ENCODE measurements at regions not wholly inside any gene's neighbourhood (a gene's known extent, or its start where the extent isn't known, plus 50 kb on each side); places are given as distances from the start of the nearest gene placed in this dataset.

GRCh38 chr12:131345521-131346436 is 365.1 kb upstream of the SFSWAP start:
- no peaks in the 10 kb centered on the region for H3K27me3 ChIP-seq (ENCODE audit: control insufficient read depth, insufficient read depth, low read length)
- TF ChIP-seq, protein P1, sequence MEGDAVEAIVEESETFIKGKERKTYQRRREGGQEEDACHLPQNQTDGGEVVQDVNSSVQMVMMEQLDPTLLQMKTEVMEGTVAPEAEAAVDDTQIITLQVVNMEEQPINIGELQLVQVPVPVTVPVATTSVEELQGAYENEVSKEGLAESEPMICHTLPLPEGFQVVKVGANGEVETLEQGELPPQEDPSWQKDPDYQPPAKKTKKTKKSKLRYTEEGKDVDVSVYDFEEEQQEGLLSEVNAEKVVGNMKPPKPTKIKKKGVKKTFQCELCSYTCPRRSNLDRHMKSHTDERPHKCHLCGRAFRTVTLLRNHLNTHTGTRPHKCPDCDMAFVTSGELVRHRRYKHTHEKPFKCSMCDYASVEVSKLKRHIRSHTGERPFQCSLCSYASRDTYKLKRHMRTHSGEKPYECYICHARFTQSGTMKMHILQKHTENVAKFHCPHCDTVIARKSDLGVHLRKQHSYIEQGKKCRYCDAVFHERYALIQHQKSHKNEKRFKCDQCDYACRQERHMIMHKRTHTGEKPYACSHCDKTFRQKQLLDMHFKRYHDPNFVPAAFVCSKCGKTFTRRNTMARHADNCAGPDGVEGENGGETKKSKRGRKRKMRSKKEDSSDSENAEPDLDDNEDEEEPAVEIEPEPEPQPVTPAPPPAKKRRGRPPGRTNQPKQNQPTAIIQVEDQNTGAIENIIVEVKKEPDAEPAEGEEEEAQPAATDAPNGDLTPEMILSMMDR (IDR thresholded peaks at IDR 0.05; ENCODE audit: insufficient read depth, low read length, severe bottlenecking), result no peak
- no peak overlapping the region for H3K4me3 ChIP-seq (ENCODE audit: low read depth, low read length)
- H3K36me3 ChIP-seq (ENCODE audit: control insufficient read depth, insufficient read depth, low read length), result no peaks in the 10 kb centered on the region
- no peak for FAIRE-seq
- DNase-seq (ENCODE audit: low read depth), result no peak

DNA sequence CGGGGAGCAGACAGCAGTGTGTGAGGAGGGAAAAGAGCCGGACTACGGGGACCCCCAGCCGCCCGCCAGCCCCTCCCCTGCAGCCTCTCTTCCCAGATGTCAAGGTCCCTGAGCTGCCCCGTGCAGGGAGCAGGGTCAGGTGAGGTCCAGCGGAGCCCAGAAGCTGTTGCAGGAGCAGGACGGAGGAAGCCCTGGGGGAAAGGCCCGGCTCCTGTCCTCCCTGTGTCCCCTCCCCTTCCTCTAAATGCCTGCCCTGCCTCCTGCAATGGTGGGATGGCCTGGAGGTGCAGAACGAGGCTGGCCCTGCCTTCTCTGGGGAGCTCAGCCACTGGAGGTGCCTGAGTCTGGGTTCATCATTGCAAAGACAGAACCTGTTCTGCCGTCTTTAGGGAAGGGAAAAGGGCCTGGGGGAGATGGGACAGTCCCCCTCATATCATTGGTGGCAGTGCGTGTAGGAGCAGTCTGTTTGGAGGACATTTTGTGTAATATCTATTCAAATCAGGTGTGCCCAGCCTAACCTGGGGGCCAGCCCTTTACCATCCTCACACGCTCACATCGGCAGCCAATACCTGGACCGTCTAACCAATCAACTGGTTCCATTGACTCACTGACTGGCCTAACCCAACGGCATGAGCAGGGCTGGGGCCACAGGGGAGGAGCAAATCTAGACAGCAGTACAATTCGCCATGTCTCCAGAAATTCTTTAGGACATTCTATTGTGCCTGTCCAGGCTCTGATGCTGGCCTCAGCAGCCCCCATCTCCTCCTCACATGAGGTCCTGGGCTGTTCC is 364.1 kb upstream of the SFSWAP start:
- TF ChIP-seq, protein P1 (IDR thresholded peaks at IDR 0.05; ENCODE audit: insufficient read depth, low read length, severe bottlenecking), result no peak
- DNase-seq (ENCODE audit: low read depth), result no peak
- no peaks in the 10 kb centered on the region for H3K27me3 ChIP-seq (ENCODE audit: control insufficient read depth, insufficient read depth, low read length)
- no peak overlapping the region for H3K4me3 ChIP-seq (ENCODE audit: low read depth, low read length)
- H3K36me3 ChIP-seq (ENCODE audit: control insufficient read depth, insufficient read depth, low read length), result no peaks in the 10 kb centered on the region
- FAIRE-seq, result no peak

GRCh38 chr12:131347345-131347714 is 363.6 kb upstream of the SFSWAP start:
- FAIRE-seq, result no peak
- H3K36me3 ChIP-seq (ENCODE audit: control insufficient read depth, insufficient read depth, low read length), result no peaks in the 10 kb centered on the region
- no peak overlapping the region for H3K4me3 ChIP-seq (ENCODE audit: low read depth, low read length)
- H3K27me3 ChIP-seq (ENCODE audit: control insufficient read depth, insufficient read depth, low read length), result no peaks in the 10 kb centered on the region
- TF ChIP-seq, protein P1 (IDR thresholded peaks at IDR 0.05; ENCODE audit: insufficient read depth, low read length, severe bottlenecking), result no peak
- no peak for DNase-seq (ENCODE audit: low read depth)

GRCh38 chr12:131347732-131348131 is 363.2 kb upstream of the SFSWAP start:
- Histone ChIP-seq H3K36me3 (ENCODE audit: control insufficient read depth, insufficient read depth, low read length) (no peaks in the 10 kb centered on the region), H3K4me3 (ENCODE audit: low read depth, low read length) (no peak overlapping the region), H3K27me3 (ENCODE audit: control insufficient read depth, insufficient read depth, low read length) (no peaks in the 10 kb centered on the region)
- TF ChIP-seq, protein P1 (IDR thresholded peaks at IDR 0.05; ENCODE audit: insufficient read depth, low read length, severe bottlenecking), result no peak
- no peak for DNase-seq (ENCODE audit: low read depth)
- no peak for FAIRE-seq

GRCh38 chr12:131348231-131348630 is 362.7 kb upstream of the SFSWAP start:
- no peaks in the 10 kb centered on the region for H3K36me3 ChIP-seq (ENCODE audit: control insufficient read depth, insufficient read depth, low read length)
- FAIRE-seq (no peak), DNase-seq (ENCODE audit: low read depth) (no peak)
- no peak overlapping the region for H3K4me3 ChIP-seq (ENCODE audit: low read depth, low read length)
- TF ChIP-seq, protein P1 (IDR thresholded peaks at IDR 0.05; ENCODE audit: insufficient read depth, low read length, severe bottlenecking), result no peak
- no peaks in the 10 kb centered on the region for H3K27me3 ChIP-seq (ENCODE audit: control insufficient read depth, insufficient read depth, low read length)
